HG03558 (cell line): ENCODE measurements at regions not wholly inside any gene's neighbourhood (a gene's known extent, or its start where the extent isn't known, plus 50 kb on each side); places are given as distances from the start of the nearest gene placed in this dataset.
A peak's percentile ranks its signal among the peaks of the same experiment; 100 is the strongest.

Experiments
- ATAC-seq: cut with Tn5 transposase; IDR thresholded peaks from one replicate; pipeline ENCODE4 v1.9.1; 2021; ENCODE audit warnings: moderate number of reproducible peaks; ENCODE audit not compliant: unreplicated experiment; ENCODE audit errors: extremely low read depth

DNA sequence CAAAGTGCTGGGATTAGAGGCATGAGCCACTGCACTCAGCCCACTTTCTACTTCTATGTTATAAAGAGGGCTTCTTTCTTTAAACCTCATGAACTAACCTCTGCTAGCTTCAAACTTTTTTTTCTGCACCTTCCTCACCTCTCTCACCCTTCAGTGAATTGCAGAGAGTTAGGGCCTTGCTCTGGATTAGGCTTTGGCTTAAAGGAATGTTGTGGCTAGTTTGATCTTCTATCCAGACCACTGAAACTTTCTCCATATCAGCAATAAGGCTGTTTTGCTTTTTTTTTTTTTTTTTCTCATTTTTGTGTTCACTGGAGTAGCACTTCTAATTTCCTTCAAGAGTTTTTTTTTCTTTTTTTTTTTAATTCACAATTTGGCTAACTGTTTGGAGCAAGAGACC is 216.4 kb upstream of the MAP3K1 start:
- no peak for ATAC-seq

DNA sequence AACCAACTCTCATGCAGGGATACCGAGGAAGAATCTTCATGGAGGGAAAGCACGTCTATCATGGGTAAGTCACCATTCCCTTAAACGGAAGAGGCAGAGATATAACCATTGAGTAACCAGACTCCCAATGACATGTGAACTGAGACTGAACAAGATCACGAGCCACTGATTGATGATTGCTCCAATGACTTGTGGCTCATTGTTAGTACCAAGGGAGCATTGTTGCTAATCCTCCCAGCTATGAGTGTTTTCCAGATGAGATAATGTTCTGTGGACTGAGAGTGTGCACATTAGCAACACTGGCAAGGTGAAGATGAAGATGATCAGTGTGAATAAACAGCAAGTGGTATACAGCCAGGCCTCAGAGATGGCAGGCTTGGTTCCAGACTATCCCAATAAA is 219.2 kb upstream of the MAP3K1 start:
- ATAC-seq, result no peak

DNA sequence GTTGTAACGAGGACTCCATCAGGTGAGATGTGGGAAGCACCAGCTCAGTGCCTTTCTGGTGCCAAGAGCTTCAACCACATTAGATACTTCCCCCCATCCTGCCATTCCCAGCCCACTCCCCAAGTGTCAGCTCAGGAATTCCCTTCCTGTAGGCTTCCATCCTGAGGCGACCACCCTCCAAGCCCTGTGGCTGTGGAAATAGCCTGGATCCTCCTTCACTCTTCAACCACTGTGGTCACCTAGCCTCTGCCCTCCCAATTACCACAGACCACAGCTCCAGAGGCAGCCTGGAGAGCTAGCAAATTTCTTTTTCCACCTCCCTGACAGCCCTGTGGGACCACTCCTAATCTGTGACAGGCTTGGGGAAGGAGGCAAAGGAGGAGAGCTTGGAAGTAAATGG is 219.8 kb upstream of the MAP3K1 start:
- ATAC-seq, result no peak

DNA sequence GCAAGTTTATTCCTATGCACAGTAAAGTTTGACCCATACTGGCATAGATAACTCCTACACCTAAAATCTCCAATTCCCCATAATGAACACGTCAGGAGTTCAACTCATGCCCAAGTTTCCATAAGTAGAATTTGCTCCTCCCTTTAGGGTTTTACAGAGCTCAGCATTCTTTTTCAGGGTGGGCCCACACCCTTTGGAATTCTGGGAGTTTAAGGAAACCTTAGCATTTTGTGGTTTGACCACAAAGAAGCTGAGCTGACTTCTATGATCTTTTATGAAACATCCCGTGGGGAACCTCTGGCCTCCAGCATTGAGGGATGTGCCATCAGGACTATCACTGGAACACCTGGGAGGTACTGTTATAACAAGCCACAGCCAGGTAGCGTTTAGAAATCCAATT is 220.6 kb upstream of the MAP3K1 start:
- no peak for ATAC-seq

DNA sequence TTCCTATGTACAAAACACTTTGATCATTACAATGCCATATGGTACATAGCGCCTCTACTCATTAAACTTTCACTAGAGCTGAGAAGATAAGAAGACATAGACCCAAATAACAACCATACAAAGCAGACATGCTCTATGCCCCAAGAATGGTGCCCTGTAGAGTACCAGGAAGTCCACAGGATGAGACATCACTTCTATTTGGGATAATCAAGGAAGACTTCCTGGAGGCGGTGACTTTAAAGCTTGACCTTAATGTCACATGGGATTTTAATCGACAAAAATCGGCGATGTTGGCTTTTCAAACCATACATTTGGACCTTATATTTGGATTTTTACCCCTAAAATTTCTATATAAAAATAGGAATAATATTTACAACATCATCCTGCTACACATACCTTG is 224.3 kb upstream of the MAP3K1 start:
- ATAC-seq, result no peak

DNA sequence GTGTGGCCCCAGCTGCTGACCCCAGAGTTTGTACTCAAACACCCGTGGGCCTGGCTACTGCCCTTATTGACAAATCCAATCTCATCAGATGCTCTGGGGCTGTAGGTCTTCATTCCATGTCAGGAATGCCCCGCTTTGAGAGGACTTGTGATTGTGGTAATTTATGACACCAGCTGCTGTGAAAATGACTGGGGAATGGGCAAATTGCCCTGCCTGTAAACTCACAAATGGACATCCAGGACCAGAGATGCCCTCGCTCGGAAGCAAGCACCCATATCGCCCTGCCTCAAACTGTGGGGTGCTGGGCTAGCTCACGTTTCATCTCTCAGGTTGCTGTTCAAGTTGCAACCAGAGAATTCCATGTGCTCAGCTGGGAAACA is 225.9 kb upstream of the MAP3K1 start:
- no peak for ATAC-seq

DNA sequence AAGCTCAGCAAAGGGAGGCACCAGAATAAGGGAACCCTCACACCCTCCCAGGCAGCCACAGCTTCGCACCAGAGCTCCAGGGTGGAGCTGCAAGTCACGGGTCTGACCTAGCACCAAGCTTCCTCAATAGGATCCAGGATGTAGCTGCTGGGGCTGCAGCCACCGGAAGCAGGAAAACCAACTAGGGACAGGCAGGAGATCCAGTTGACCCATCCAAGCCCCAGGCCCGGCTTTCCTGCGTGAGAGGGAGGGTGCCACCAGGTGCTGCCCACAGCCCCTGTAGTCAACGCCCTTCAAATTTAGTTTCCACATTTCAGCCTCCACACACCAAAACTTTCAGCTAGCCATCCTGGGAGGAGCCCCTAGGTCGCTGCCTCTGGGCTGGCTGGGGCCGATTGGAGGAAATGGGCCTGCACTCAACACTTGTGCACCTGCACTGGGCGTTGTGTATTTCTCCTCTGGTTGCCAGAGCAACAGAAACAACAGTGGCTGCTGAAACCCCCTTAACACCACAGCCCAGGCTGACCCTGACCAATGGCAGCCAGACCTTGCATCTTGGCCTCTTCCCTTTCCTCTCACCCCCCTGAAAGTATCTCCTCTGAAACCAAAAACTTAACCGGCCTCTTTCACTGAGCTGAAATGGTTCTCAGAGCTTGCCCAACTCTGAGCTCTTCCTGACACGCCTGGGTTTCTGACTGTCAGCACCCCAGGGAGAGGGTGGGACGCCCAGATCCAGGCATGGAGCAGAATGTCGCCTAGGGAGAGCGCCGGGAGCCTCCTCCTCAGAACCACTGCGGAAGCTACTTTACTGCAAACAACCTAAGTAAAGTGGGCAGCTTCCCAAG is 226.5 kb upstream of the MAP3K1 start:
- ATAC-seq, result peak; percentile 94

DNA sequence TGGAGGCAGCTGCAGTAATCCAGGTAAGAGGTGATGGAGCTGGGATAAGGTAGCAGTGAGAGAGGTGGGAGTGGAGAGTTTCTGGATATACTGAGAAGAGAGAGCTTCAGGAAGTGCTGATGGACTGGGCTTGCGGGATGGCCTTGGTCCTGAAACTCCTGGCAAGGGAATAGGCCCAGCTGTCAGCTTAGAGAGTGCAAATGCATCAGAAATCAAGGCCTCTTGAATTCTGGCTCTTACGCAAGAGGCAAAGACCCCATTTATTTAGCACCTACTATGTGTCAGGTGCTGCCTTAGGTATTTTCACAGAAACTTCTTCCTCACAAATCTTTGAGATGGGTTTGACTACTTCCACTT is 227.2 kb upstream of the MAP3K1 start:
- ATAC-seq, result no peak

DNA sequence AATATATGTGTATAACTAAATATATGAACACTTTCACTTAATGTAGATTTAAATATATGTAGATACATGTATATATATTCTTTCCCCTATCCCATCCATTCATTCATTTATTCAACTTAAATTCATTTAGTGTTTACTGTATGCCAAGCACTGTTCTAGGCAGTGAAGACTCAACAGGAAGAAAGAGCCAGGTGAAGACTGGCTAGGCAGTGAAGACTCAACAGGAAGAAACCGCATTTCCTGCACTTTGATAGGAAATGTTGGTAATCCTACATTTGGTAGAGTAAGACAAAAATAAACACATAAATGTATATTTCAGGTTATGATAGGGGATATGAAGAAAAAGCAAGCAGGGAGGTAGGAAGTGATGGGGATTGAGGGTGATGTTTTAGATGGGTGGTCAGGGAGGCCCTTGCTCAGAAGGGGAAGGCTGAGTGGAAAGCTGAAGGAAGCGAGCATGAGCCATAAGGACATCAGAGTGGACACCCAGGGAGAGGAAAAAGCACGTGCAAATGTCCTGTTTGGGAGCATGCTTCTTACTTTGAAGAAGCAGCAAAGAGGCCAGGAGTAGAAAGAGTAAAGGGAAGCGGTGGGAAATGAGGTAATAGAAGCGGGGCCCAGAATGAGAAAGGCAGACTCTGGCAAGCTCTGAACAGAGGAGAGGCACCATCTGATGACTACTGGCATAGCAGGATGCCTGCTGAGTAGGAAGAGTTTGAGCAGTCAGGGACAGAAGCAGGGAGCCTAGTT is 227.8 kb upstream of the MAP3K1 start:
- ATAC-seq, result no peak

DNA sequence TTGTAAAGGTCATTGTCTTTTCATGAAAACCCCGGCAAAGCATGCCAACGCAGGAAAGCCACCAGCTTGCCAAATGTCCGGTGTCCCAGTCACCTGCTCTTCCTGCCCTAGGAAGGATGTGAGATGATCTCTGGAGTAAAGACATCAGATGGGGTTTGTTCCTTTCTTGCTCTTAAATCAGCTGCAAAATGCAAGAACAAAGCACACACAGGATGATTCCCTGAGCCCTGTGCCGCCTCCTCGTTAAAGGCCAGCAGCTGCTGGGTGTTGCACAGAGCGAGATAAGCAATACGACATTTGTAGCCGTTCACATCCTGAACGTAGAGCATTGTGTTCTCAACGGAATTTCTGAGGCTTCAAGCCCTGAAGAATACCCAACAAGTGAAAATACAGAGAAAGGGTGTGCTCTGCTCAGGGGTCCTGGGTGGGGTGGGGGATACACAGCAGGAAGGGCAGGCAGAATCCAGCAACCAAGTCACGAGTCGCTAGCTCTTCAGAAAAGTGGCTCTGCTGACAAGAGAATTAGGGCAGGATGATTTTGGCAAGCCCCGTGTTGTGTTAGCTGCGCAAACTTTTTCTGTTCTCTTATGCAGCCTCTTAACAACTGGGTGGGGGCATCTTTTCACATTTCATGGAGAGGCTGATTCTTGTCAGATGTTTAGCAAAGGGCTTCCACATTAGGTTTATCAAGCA is 229.2 kb upstream of the MAP3K1 start:
- ATAC-seq, result no peak

DNA sequence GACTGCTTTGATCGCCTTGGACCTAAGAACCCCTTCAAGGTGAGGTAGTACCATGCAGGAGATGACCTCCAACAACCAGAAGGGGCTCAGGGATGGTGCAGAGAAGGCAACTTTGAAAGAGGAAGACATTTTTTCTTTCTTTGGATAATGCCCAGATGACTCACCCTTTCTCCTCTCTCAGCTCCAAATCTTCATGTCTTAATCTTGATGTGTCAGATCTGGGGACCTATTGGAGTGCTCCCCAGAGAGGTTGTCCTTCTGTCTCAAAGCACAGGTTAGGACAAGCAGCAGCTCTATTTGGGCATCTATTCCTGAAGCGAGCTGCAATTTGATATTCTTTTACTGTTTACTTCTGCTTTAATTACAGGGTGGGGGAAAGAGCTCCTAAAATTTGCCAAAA is 229.9 kb upstream of the MAP3K1 start:
- ATAC-seq, result no peak

DNA sequence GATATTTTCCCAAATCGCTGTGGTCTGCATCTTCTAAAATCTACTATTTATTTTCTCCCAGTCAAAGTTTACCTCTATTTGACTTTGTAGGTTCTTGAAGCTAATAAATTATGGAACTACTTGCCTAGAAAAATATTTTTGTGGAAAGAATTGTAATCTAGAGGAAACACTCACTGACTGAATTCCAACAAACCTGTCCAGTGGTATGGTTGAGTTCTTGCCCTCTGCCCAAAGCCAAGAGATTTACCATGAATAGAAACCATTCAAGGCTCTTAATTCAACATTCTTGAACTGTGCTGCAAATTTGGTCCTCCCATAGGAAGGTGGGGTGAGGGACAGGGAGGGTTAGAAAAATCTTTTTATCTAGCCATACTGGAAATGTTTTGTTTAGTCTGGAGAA is 233.9 kb upstream of the MAP3K1 start:
- no peak for ATAC-seq

DNA sequence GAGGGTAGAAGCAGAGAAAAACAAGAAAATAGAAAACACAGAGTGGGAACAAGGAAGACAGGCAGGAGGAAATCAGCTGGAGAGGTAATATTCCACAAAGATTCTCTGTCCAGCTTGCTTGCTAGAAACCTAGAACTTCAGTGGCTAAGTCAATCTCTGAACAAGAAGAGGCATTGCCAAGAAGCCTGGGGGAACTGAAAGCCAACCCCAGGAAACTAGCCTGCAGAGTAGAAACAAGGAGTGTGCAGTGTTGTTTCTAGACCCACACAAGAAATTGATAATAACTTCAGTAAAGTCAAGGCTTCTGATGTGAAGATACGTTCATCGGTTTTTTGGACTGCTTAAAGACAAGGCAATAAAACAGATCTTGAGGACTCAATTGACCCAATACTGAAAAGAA is 234.5 kb upstream of the MAP3K1 start:
- ATAC-seq, result no peak

DNA sequence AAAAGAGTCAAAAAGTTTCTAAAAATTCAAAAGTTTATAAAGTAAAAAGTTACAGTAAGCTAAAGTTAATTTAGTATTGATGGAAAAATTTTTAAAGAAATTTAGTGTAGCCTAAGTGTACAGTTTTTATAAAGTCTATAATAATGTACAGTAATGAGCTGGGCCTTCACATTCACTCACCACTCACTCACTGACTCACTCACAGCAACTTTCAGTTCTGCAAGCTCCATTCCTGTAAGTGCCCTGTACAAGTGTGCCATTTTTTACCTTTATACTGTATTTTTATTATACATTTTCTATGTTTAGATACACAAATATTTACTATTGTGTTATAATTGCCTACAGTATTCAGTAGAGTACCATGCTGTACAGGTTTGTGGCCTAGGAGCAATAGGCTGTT is 239.5 kb upstream of the MAP3K1 start:
- no peak for ATAC-seq

DNA sequence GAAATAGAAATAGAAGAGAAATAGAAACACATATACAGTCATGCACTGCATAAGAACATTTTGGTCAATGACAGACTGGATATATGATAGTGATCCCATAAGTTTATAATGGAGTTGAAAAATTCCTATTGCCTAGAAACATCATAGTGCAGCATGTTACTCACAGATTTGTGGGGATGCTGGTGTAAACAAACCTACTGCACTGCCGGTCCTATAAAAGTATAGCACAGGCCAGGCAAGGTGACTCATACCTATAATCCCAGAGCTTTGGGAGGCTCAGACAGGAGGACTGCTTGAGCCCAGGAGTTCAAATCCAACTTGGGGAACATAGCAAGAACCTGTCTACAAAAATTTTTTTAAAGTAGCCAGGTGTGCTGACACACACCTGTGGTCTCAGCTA is 240.6 kb upstream of the MAP3K1 start:
- ATAC-seq, result no peak

DNA sequence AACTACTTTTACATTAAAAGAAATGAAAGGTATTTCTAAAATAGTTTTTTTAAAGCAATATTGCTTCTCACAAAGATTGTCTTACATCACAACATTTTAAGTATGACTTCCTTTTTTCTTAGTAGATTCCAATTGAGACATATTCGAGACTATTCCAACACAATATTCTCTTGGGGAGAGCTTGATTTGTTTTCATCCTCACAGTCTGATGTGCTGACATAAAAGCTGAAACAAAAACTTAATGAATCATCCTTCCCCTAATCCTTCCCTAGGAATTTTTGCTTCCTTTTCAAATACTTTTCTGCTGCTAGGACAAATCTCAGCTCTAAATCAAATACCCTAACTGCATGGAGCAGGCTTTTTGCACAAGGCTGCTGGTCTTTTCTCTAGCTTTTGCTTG is 245.8 kb upstream of the MAP3K1 start:
- no peak for ATAC-seq

DNA sequence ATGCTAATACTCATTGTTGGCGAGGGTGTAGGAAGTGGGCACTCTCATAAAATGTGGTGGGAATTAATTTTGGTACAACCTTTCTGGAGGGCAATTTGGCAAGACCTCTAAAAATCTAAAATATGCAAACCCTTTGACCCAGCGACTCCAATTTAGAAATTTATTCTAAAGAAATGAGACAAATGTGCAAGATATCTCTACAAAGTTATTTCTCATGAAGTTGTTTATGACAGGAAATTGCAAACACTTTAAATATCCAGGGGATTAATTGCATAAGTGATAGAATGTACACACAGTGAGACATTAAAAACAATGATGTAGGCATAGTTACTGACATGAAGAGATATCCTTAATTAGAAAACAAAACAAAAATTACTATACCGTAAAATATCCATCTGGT is 246.3 kb upstream of the MAP3K1 start:
- ATAC-seq, result no peak

DNA sequence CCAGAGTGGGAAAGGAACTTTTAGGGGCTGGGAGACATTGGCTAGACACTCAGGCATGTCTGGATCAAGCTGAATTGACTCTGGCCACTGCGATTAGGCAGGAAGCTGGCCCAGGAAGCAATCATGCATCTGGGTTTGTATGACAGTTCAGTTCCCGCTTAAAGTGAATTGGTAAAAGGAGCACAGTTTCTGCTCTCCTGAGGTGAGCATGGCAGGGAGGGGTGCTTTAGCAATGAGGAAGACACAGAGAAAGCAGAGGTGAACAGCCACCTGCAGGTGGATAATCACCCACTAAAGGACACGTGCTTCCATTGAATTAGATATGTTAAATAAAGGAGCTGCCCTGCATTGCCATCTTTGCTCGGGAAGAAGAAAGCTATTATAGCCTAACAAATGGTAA is 248.1 kb upstream of the MAP3K1 start:
- no peak for ATAC-seq

DNA sequence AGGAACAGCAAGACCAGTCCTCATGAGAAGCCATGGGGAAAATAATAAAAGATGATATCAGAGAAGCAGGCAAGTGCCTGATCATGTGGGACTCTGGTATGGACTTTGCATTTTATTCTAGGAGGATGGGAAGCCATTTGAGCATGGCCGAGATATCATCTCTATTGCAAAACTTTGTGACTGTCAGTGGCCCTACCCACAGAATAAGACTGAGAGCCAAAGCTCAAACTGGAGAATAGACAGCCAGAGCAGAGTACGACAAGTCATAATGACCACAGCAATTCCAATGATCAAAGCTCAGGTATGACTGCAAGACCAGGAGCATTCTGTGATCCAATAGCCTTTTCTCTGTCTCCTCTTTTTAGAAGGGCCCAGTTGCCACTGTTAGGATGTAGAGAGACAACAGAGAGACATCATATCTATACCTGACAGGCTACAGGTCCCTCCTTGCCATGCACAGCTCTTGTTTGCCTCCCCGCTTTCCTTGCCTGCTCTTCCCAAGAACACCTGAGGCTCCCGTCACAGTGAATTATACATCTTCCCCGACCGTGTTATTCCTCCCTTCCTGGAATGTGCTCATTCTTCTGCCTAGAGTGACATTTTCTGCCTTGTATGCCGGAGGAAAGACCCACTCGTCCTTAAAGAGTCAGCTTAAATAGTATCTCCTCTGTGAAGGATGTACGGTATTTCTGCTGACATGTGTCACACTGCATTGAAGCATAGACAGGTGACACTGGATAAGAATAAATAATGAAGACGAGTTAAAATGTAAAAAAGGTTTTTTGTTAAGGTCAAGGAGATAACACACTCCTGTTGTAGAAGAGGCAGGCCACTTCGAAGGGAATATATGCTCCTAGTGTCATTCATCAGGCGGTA is 248.7 kb upstream of the MAP3K1 start:
- ATAC-seq, result no peak

DNA sequence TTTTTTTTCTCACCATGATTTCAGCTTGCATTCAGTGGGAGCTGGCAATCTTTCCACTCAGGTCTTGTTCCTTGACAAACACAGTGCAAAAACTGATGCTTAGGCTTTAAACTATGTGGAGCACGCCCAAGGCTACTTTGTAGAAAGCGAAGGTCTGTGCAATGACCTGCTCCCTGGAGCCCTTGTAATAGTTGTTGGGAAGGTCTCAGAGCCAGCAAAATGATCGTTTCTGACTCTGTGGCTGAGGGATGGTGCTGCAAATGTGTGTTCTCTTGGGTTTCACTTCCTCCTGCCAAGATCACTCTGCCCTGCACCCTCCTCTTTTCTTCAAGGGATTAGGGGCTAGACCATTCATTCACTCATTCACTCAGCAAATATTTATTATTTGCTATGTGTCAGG is 249.7 kb upstream of the MAP3K1 start:
- ATAC-seq, result no peak

DNA sequence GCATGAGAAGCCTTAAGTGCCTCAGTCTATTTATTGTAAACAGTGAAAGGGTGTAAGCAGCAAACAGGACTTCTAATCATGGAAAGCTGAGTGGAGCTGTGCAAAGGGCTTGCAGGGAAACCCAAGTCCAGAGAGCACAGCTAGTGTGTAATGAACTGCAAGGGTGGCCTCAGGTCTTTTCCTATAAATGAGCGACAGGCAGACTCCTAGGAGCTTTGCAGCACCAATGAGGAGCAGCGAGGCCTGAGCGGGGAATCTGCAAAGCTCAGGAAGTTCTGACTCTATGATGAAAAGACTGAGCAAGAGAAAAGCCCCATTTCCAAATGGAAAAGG is 250.1 kb upstream of the MAP3K1 start:
- ATAC-seq, result no peak
